GM19351 (cell line): ENCODE measurements at regions not wholly inside any gene's neighbourhood (a gene's known extent, or its start where the extent isn't known, plus 50 kb on each side); places are given as distances from the start of the nearest gene placed in this dataset.

Experiments used
- ATAC-seq: cut with Tn5 transposase; IDR thresholded peaks from one replicate; pipeline ENCODE4 v1.9.1; 2021; ENCODE audit warnings: mild to moderate bottlenecking, moderate library complexity; ENCODE audit not compliant: unreplicated experiment

- ATAC-seq = no peak
Measured at GRCh38 chr13:57784633-57785032, 153.1 kb downstream of the PCDH17 start.

GRCh38 chr13:57787058-57787791 is 155.7 kb downstream of the PCDH17 start:
- no peak for ATAC-seq

- ATAC-seq = no peak
Measured at GRCh38 chr13:57799624-57800023, 168.1 kb downstream of the PCDH17 start.

GRCh38 chr13:57813651-57814050 is 182.1 kb downstream of the PCDH17 start:
- ATAC-seq = no peak

GRCh38 chr13:57815600-57815999 is 184.1 kb downstream of the PCDH17 start:
- no peak for ATAC-seq

GRCh38 chr13:57820924-57821323 is 189.4 kb downstream of the PCDH17 start:
- ATAC-seq = no peak

- no peak for ATAC-seq
Measured at GRCh38 chr13:57823704-57824103, 192.2 kb downstream of the PCDH17 start.

- no peak for ATAC-seq
Measured at GRCh38 chr13:57824121-57824520, 192.6 kb downstream of the PCDH17 start.

- ATAC-seq = no peak
Measured at GRCh38 chr13:57825066-57825465, 193.5 kb downstream of the PCDH17 start.

GRCh38 chr13:57829496-57829895 is 198.0 kb downstream of the PCDH17 start:
- no peak for ATAC-seq

- no peak for ATAC-seq
Measured at GRCh38 chr13:57832187-57832586, 200.6 kb downstream of the PCDH17 start.

GRCh38 chr13:57837801-57838200 is 206.3 kb downstream of the PCDH17 start:
- no peak for ATAC-seq

GRCh38 chr13:57843521-57843920 is 212.0 kb downstream of the PCDH17 start:
- no peak for ATAC-seq

- ATAC-seq = no peak
Measured at GRCh38 chr13:57846600-57847173, 215.1 kb downstream of the PCDH17 start.

- ATAC-seq = no peak
Measured at GRCh38 chr13:57857945-57858344, 226.4 kb downstream of the PCDH17 start.

- ATAC-seq = no peak
Measured at GRCh38 chr13:57858376-57858775, 226.8 kb downstream of the PCDH17 start.

GRCh38 chr13:57862879-57863278 is 231.3 kb downstream of the PCDH17 start:
- ATAC-seq = no peak

GRCh38 chr13:57865600-57866294 is 234.2 kb downstream of the PCDH17 start:
- no peak for ATAC-seq

- ATAC-seq = no peak
Measured at GRCh38 chr13:57874530-57874929, 243.0 kb downstream of the PCDH17 start.

- no peak for ATAC-seq
Measured at GRCh38 chr13:57877601-57878000, 246.1 kb downstream of the PCDH17 start.

- ATAC-seq = no peak
Measured at GRCh38 chr13:57878291-57878690, 246.7 kb downstream of the PCDH17 start.

GRCh38 chr13:57897225-57897624 is 265.7 kb downstream of the PCDH17 start:
- ATAC-seq = no peak
